ENCODE measurements at regions not wholly inside any gene's neighbourhood (a gene's known extent, or its start where the extent isn't known, plus 50 kb on each side); places are given as distances from the start of the nearest gene placed in this dataset.

GRCh38 chr12:17158201-17158600 lies 552.2 kb upstream of the LMO3 start:
- no peak overlapping the region for H3K4me3 Mint-ChIP-seq
- WGBS (ENCODE audit: insufficient coverage): 83% methylated on average over 1 of the region's 1 CpG
- intact Hi-C loops (cut with micrococcal nuclease): no loop called here

GRCh38 chr12:17151917-17152316 lies 546.0 kb upstream of the LMO3 start:
- intact Hi-C loops (cut with micrococcal nuclease): no loop called here
- DNase-seq: no peak
- Mint-ChIP-seq H3K4me3 (no peak overlapping the region), H3K9me3 (peaks cover 17 to 34% of the 10 kb centered on the region in 2 donors), H3K36me3 (peaks cover 11% of the 10 kb centered on the region), H3K27ac (no peak overlapping the region), H3K4me1 (no peaks in the 10 kb centered on the region), H3K27me3 (ENCODE audit: low read depth in 2 of 2) (no peaks in the 10 kb centered on the region)
- no peak for TF ChIP-seq CTCF (IDR thresholded peaks at IDR 0.05)
- no peak for ATAC-seq
- Histone ChIP-seq H3K27me3 (ENCODE audit: control insufficient read depth, insufficient read depth, low read length) (no peaks in the 10 kb centered on the region), H3K36me3 (ENCODE audit: control insufficient read depth, insufficient read depth, low read length) (no peaks in the 10 kb centered on the region), H3K4me1 (ENCODE audit: control insufficient read depth, insufficient read depth, low read length) (no peaks in the 10 kb centered on the region), H3K27ac (ENCODE audit: low read length) (no peak overlapping the region), H3K9me3 (ENCODE audit: control insufficient read depth, insufficient read depth, low read length) (peaks cover 14% of the 10 kb centered on the region), H3K4me3 (ENCODE audit: low read length) (no peak overlapping the region)
- WGBS (ENCODE audit: insufficient coverage): 70% methylated on average over 2 of the region's 2 CpGs

More at GRCh38 chr12:17158201-17158600, 552.2 kb upstream of the LMO3 start:
- Mint-ChIP-seq H3K9me3 (peaks cover 14 to 20% of the 10 kb centered on the region in 2 donors), H3K27me3 (ENCODE audit: low read depth in 2 of 2) (no peaks in the 10 kb centered on the region), H3K27ac (no peak overlapping the region), H3K4me1 (no peaks in the 10 kb centered on the region), H3K36me3 (peaks cover 16% of the 10 kb centered on the region)
- Histone ChIP-seq H3K27ac (ENCODE audit: low read length) (no peak overlapping the region), H3K4me3 (ENCODE audit: low read length) (no peak overlapping the region), H3K9me3 (ENCODE audit: control insufficient read depth, insufficient read depth, low read length) (no peaks in the 10 kb centered on the region), H3K27me3 (ENCODE audit: control insufficient read depth, insufficient read depth, low read length) (no peaks in the 10 kb centered on the region), H3K4me1 (ENCODE audit: control insufficient read depth, insufficient read depth, low read length) (no peaks in the 10 kb centered on the region), H3K36me3 (ENCODE audit: control insufficient read depth, insufficient read depth, low read length) (no peaks in the 10 kb centered on the region)
- no peak for ATAC-seq
- TF ChIP-seq CTCF (IDR thresholded peaks at IDR 0.05): no peak
- DNase-seq: no peak

GRCh38 chr12:17148706-17149105 lies 542.7 kb upstream of the LMO3 start:
- peaks cover 10 to 37% of the 10 kb centered on the region in 2 donors for H3K9me3 Mint-ChIP-seq
- DNase-seq (no peak), ATAC-seq (no peak)
- H3K27me3 Mint-ChIP-seq (ENCODE audit: low read depth in 2 of 2): no peaks in the 10 kb centered on the region
- no peak overlapping the region for H3K4me3 ChIP-seq (ENCODE audit: low read length)
- no peak overlapping the region for H3K4me3 Mint-ChIP-seq
- H3K36me3 Mint-ChIP-seq: no peaks in the 10 kb centered on the region
- no peaks in the 10 kb centered on the region for H3K4me1 ChIP-seq (ENCODE audit: control insufficient read depth, insufficient read depth, low read length)
- intact Hi-C loops (cut with micrococcal nuclease): no loop called here
- no peak overlapping the region for H3K27ac ChIP-seq (ENCODE audit: low read length)
- no peak overlapping the region for H3K27ac Mint-ChIP-seq
- no peaks in the 10 kb centered on the region for H3K27me3 ChIP-seq (ENCODE audit: control insufficient read depth, insufficient read depth, low read length)
- TF ChIP-seq CTCF (IDR thresholded peaks at IDR 0.05): no peak
- H3K9me3 ChIP-seq (ENCODE audit: control insufficient read depth, insufficient read depth, low read length): peaks cover 14% of the 10 kb centered on the region
- 87% methylated on average over 3 of the region's 3 CpGs for WGBS (ENCODE audit: insufficient coverage)
- H3K4me1 Mint-ChIP-seq: no peaks in the 10 kb centered on the region
- no peaks in the 10 kb centered on the region for H3K36me3 ChIP-seq (ENCODE audit: control insufficient read depth, insufficient read depth, low read length)

- H3K36me3 Mint-ChIP-seq: peaks cover 8% of the 10 kb centered on the region
- 64% methylated on average over 2 of the region's 2 CpGs for WGBS (ENCODE audit: insufficient coverage)
- Histone ChIP-seq H3K4me1 (ENCODE audit: control insufficient read depth, insufficient read depth, low read length) (no peaks in the 10 kb centered on the region), H3K27ac (ENCODE audit: low read length) (no peak overlapping the region), H3K9me3 (ENCODE audit: control insufficient read depth, insufficient read depth, low read length) (peaks cover under 1% of the 10 kb centered on the region), H3K36me3 (ENCODE audit: control insufficient read depth, insufficient read depth, low read length) (no peaks in the 10 kb centered on the region), H3K4me3 (ENCODE audit: low read length) (no peak overlapping the region), H3K27me3 (ENCODE audit: control insufficient read depth, insufficient read depth, low read length) (no peaks in the 10 kb centered on the region)
- DNase-seq: no peak
- no peak overlapping the region for H3K27ac Mint-ChIP-seq
- no peaks in the 10 kb centered on the region for H3K4me1 Mint-ChIP-seq
- ATAC-seq: no peak
- H3K4me3 Mint-ChIP-seq: no peak overlapping the region
- peaks cover 8 to 35% of the 10 kb centered on the region in 2 donors for H3K9me3 Mint-ChIP-seq
- TF ChIP-seq CTCF (IDR thresholded peaks at IDR 0.05): no peak
- H3K27me3 Mint-ChIP-seq (ENCODE audit: low read depth in 2 of 2): no peaks in the 10 kb centered on the region
- intact Hi-C loops (cut with micrococcal nuclease): no loop called here
Observed at GRCh38 chr12:17142856-17143255, 536.9 kb upstream of the LMO3 start.
